ENCODE measurements at regions not wholly inside any gene's neighbourhood (a gene's known extent, or its start where the extent isn't known, plus 50 kb on each side); places are given as distances from the start of the nearest gene placed in this dataset.

GRCh38 chr2:4527416-4527815, 824.0 kb downstream of the DCDC2C start:
- Histone ChIP-seq H3K4me3 (ENCODE audit: insufficient read depth, low read length) (no peak overlapping the region), H3K27me3 (ENCODE audit: insufficient read depth, low read length) (no peaks in the 10 kb centered on the region), H3K36me3 (ENCODE audit: insufficient read depth, low read length) (no peaks in the 10 kb centered on the region), H3K27ac (ENCODE audit: low read depth, low read length) (no peak overlapping the region), H3K79me2 (ENCODE audit: insufficient read depth, low read length) (no peaks in the 10 kb centered on the region), H3K4me2 (ENCODE audit: insufficient read depth, low read length) (no peak overlapping the region), H4K20me1 (ENCODE audit: insufficient read depth, low read length) (no peaks in the 10 kb centered on the region), H3K4me1 (ENCODE audit: insufficient read depth, low read length) (no peaks in the 10 kb centered on the region), H2AFZ (ENCODE audit: low read length) (no peak overlapping the region), H3K9me3 (ENCODE audit: low read depth, low read length) (peaks cover 3% of the 10 kb centered on the region)
- TF ChIP-seq CTCF (IDR thresholded peaks at IDR 0.05; ENCODE audit: extremely low read depth, low read depth, low read length): no peak
- no peak for DNase-seq (ENCODE audit: insufficient read length, low spot score, missing footprints)

GRCh38 chr2:4528246-4528645, 824.9 kb downstream of the DCDC2C start:
- Histone ChIP-seq H3K27ac (ENCODE audit: low read depth, low read length) (no peak overlapping the region), H3K4me3 (ENCODE audit: insufficient read depth, low read length) (no peak overlapping the region), H3K36me3 (ENCODE audit: insufficient read depth, low read length) (no peaks in the 10 kb centered on the region), H3K4me2 (ENCODE audit: insufficient read depth, low read length) (no peak overlapping the region), H3K9me3 (ENCODE audit: low read depth, low read length) (no peaks in the 10 kb centered on the region), H3K27me3 (ENCODE audit: insufficient read depth, low read length) (no peaks in the 10 kb centered on the region), H4K20me1 (ENCODE audit: insufficient read depth, low read length) (no peaks in the 10 kb centered on the region), H3K4me1 (ENCODE audit: insufficient read depth, low read length) (no peaks in the 10 kb centered on the region), H2AFZ (ENCODE audit: low read length) (no peak overlapping the region), H3K79me2 (ENCODE audit: insufficient read depth, low read length) (no peaks in the 10 kb centered on the region)
- no peak for DNase-seq (ENCODE audit: insufficient read length, low spot score, missing footprints)
- TF ChIP-seq CTCF (IDR thresholded peaks at IDR 0.05; ENCODE audit: extremely low read depth, low read depth, low read length): no peak

- TF ChIP-seq CTCF (IDR thresholded peaks at IDR 0.05; ENCODE audit: extremely low read depth, low read depth, low read length): no peak
- no peak overlapping the region for H3K4me2 ChIP-seq (ENCODE audit: insufficient read depth, low read length)
- H2AFZ ChIP-seq (ENCODE audit: low read length): no peak overlapping the region
Observed at GRCh38 chr2:4528773-4529172, 825.4 kb downstream of the DCDC2C start.

GRCh38 chr2:4529738-4530137, 826.4 kb downstream of the DCDC2C start:
- H3K4me1 ChIP-seq (ENCODE audit: insufficient read depth, low read length): no peaks in the 10 kb centered on the region
- H2AFZ ChIP-seq (ENCODE audit: low read length): no peak overlapping the region
- TF ChIP-seq CTCF (IDR thresholded peaks at IDR 0.05; ENCODE audit: extremely low read depth, low read depth, low read length): no peak
- no peaks in the 10 kb centered on the region for H3K9me3 ChIP-seq (ENCODE audit: low read depth, low read length)
- DNase-seq (ENCODE audit: insufficient read length, low spot score, missing footprints): no peak
- no peaks in the 10 kb centered on the region for H4K20me1 ChIP-seq (ENCODE audit: insufficient read depth, low read length)
- no peaks in the 10 kb centered on the region for H3K79me2 ChIP-seq (ENCODE audit: insufficient read depth, low read length)
- H3K36me3 ChIP-seq (ENCODE audit: insufficient read depth, low read length): no peaks in the 10 kb centered on the region
- H3K27ac ChIP-seq (ENCODE audit: low read depth, low read length): no peak overlapping the region
- no peak overlapping the region for H3K4me3 ChIP-seq (ENCODE audit: insufficient read depth, low read length)
- no peak overlapping the region for H3K4me2 ChIP-seq (ENCODE audit: insufficient read depth, low read length)
- no peaks in the 10 kb centered on the region for H3K27me3 ChIP-seq (ENCODE audit: insufficient read depth, low read length)

More at GRCh38 chr2:4528773-4529172, 825.4 kb downstream of the DCDC2C start:
- no peaks in the 10 kb centered on the region for H4K20me1 ChIP-seq (ENCODE audit: insufficient read depth, low read length)
- no peaks in the 10 kb centered on the region for H3K79me2 ChIP-seq (ENCODE audit: insufficient read depth, low read length)
- H3K27me3 ChIP-seq (ENCODE audit: insufficient read depth, low read length): no peaks in the 10 kb centered on the region
- no peaks in the 10 kb centered on the region for H3K9me3 ChIP-seq (ENCODE audit: low read depth, low read length)
- no peaks in the 10 kb centered on the region for H3K4me1 ChIP-seq (ENCODE audit: insufficient read depth, low read length)
- DNase-seq (ENCODE audit: insufficient read length, low spot score, missing footprints): no peak
- H3K27ac ChIP-seq (ENCODE audit: low read depth, low read length): no peak overlapping the region
- H3K36me3 ChIP-seq (ENCODE audit: insufficient read depth, low read length): no peaks in the 10 kb centered on the region
- no peak overlapping the region for H3K4me3 ChIP-seq (ENCODE audit: insufficient read depth, low read length)
